ENCODE measurements at regions not wholly inside any gene's neighbourhood (a gene's known extent, or its start where the extent isn't known, plus 50 kb on each side); places are given as distances from the start of the nearest gene placed in this dataset.

GRCh38 chr13:64958106-64958505 lies 2272.0 kb downstream of the PCDH9 start:
- TF ChIP-seq EZH2phosphoT487 (IDR thresholded peaks at IDR 0.05; ENCODE audit: borderline replicate concordance, low read length) (no peak), CTCF (IDR thresholded peaks at IDR 0.05; ENCODE audit: low read depth, low read length, poor library complexity, severe bottlenecking) (no peak)
- no peak overlapping the region for H3K4me3 ChIP-seq (ENCODE audit: low read length)
- no peaks in the 10 kb centered on the region; the same call in none of the 2 replicates for H3K9me3 ChIP-seq (ENCODE audit: control insufficient read depth, insufficient read depth, low read length)
- no peaks in the 10 kb centered on the region for H4K20me1 ChIP-seq (ENCODE audit: control insufficient read depth, insufficient read depth, low read depth, low read length)
- H3K9me2 ChIP-seq (replicated peaks; ENCODE audit: control insufficient read depth, low read length) = no peaks in the 10 kb centered on the region
- no peaks in the 10 kb centered on the region for H3K79me2 ChIP-seq (ENCODE audit: control insufficient read depth, low read length)
- H3F3A ChIP-seq (ENCODE audit: control insufficient read depth, insufficient read depth) = no peaks in the 10 kb centered on the region
- no peak overlapping the region for H3K27ac ChIP-seq (ENCODE audit: low read depth, low read length)
- no peak overlapping the region for H3K4me2 ChIP-seq (ENCODE audit: low read length)
- no peaks in the 10 kb centered on the region for H3K27me3 ChIP-seq (ENCODE audit: control insufficient read depth, low read length)
- H3K4me1 ChIP-seq (ENCODE audit: control insufficient read depth, low read length) = no peaks in the 10 kb centered on the region
- H3K36me3 ChIP-seq (ENCODE audit: control insufficient read depth, low read length) = no peaks in the 10 kb centered on the region

GRCh38 chr13:64938660-64939059 lies 2291.5 kb downstream of the PCDH9 start:
- no peaks in the 10 kb centered on the region for H3K9me2 ChIP-seq (replicated peaks; ENCODE audit: control insufficient read depth, low read length)
- H3K27me3 ChIP-seq (ENCODE audit: control insufficient read depth, low read length) = no peaks in the 10 kb centered on the region
- no peak overlapping the region for H3K4me2 ChIP-seq (ENCODE audit: low read length)
- H4K20me1 ChIP-seq (ENCODE audit: control insufficient read depth, insufficient read depth, low read depth, low read length) = no peaks in the 10 kb centered on the region
- H3K36me3 ChIP-seq (ENCODE audit: control insufficient read depth, low read length) = no peaks in the 10 kb centered on the region
- H3K79me2 ChIP-seq (ENCODE audit: control insufficient read depth, low read length) = no peaks in the 10 kb centered on the region
- no peak overlapping the region for H3K4me3 ChIP-seq (ENCODE audit: low read length)
- H3K9me3 ChIP-seq (ENCODE audit: control insufficient read depth, insufficient read depth, low read length) = no peaks in the 10 kb centered on the region
- TF ChIP-seq EZH2phosphoT487 (IDR thresholded peaks at IDR 0.05; ENCODE audit: borderline replicate concordance, low read length) (no peak), CTCF (IDR thresholded peaks at IDR 0.05; ENCODE audit: low read depth, low read length, poor library complexity, severe bottlenecking) (no peak)
- no peaks in the 10 kb centered on the region for H3F3A ChIP-seq (ENCODE audit: control insufficient read depth, insufficient read depth)
- no peaks in the 10 kb centered on the region for H3K4me1 ChIP-seq (ENCODE audit: control insufficient read depth, low read length)
- no peak overlapping the region for H3K27ac ChIP-seq (ENCODE audit: low read depth, low read length)

GRCh38 chr13:64937302-64937701 lies 2292.8 kb downstream of the PCDH9 start:
- no peaks in the 10 kb centered on the region for H3K27me3 ChIP-seq (ENCODE audit: control insufficient read depth, low read length)
- no peaks in the 10 kb centered on the region for H3K9me2 ChIP-seq (replicated peaks; ENCODE audit: control insufficient read depth, low read length)
- no peak overlapping the region for H3K27ac ChIP-seq (ENCODE audit: low read depth, low read length)
- no peaks in the 10 kb centered on the region for H4K20me1 ChIP-seq (ENCODE audit: control insufficient read depth, insufficient read depth, low read depth, low read length)
- H3F3A ChIP-seq (ENCODE audit: control insufficient read depth, insufficient read depth) = no peaks in the 10 kb centered on the region
- no peaks in the 10 kb centered on the region for H3K79me2 ChIP-seq (ENCODE audit: control insufficient read depth, low read length)
- no peak overlapping the region for H3K4me2 ChIP-seq (ENCODE audit: low read length)
- no peak for TF ChIP-seq CTCF (IDR thresholded peaks at IDR 0.05; ENCODE audit: low read depth, low read length, poor library complexity, severe bottlenecking)
- no peak for TF ChIP-seq EZH2phosphoT487 (IDR thresholded peaks at IDR 0.05; ENCODE audit: borderline replicate concordance, low read length)
- no peak overlapping the region for H3K4me3 ChIP-seq (ENCODE audit: low read length)
- H3K4me1 ChIP-seq (ENCODE audit: control insufficient read depth, low read length) = no peaks in the 10 kb centered on the region
- no peaks in the 10 kb centered on the region for H3K9me3 ChIP-seq (ENCODE audit: control insufficient read depth, insufficient read depth, low read length)
- no peaks in the 10 kb centered on the region for H3K36me3 ChIP-seq (ENCODE audit: control insufficient read depth, low read length)

- TF ChIP-seq EZH2phosphoT487 (IDR thresholded peaks at IDR 0.05; ENCODE audit: borderline replicate concordance, low read length) (no peak), CTCF (IDR thresholded peaks at IDR 0.05; ENCODE audit: low read depth, low read length, poor library complexity, severe bottlenecking) (no peak)
- Histone ChIP-seq H3F3A (ENCODE audit: control insufficient read depth, insufficient read depth) (no peaks in the 10 kb centered on the region), H3K9me2 (replicated peaks; ENCODE audit: control insufficient read depth, low read length) (no peaks in the 10 kb centered on the region), H3K4me3 (ENCODE audit: low read length) (no peak overlapping the region), H3K4me2 (ENCODE audit: low read length) (no peak overlapping the region), H3K4me1 (ENCODE audit: control insufficient read depth, low read length) (no peaks in the 10 kb centered on the region), H3K9me3 (ENCODE audit: control insufficient read depth, insufficient read depth, low read length) (no peaks in the 10 kb centered on the region), H3K27me3 (ENCODE audit: control insufficient read depth, low read length) (no peaks in the 10 kb centered on the region), H3K36me3 (ENCODE audit: control insufficient read depth, low read length) (no peaks in the 10 kb centered on the region), H3K79me2 (ENCODE audit: control insufficient read depth, low read length) (no peaks in the 10 kb centered on the region), H4K20me1 (ENCODE audit: control insufficient read depth, insufficient read depth, low read depth, low read length) (no peaks in the 10 kb centered on the region), H3K27ac (ENCODE audit: low read depth, low read length) (no peak overlapping the region)
These were observed 2293.3 kb downstream of the PCDH9 start for GRCh38 chr13:64936879-64937278.
